HG02870 (cell line): ENCODE measurements at regions not wholly inside any gene's neighbourhood (a gene's known extent, or its start where the extent isn't known, plus 50 kb on each side); places are given as distances from the start of the nearest gene placed in this dataset.

Experiments used
- ATAC-seq: cut with Tn5 transposase; IDR thresholded peaks from one replicate; pipeline ENCODE4 v1.9.1; 2021; ENCODE audit warnings: mild to moderate bottlenecking, moderate library complexity; ENCODE audit not compliant: unreplicated experiment

GRCh38 chr13:69579351-69579750 is 528.3 kb upstream of the ATXN8OS start:
- ATAC-seq, result no peak

- ATAC-seq, result no peak
These were observed 535.9 kb upstream of the ATXN8OS start for GRCh38 chr13:69571606-69572323.

GRCh38 chr13:69567514-69567913 is 540.1 kb upstream of the ATXN8OS start:
- no peak for ATAC-seq

- ATAC-seq, result no peak
These were observed 541.4 kb upstream of the ATXN8OS start for GRCh38 chr13:69566104-69566716.

GRCh38 chr13:69565334-69565733 is 542.3 kb upstream of the ATXN8OS start:
- peak; percentile 82 for ATAC-seq

- ATAC-seq, result no peak
These were observed 551.0 kb upstream of the ATXN8OS start for GRCh38 chr13:69556540-69557196.

- ATAC-seq, result no peak
These were observed 553.6 kb upstream of the ATXN8OS start for GRCh38 chr13:69553976-69554375.

GRCh38 chr13:69551193-69551592 is 556.4 kb upstream of the ATXN8OS start:
- ATAC-seq, result no peak

GRCh38 chr13:69547780-69548179 is 559.8 kb upstream of the ATXN8OS start:
- ATAC-seq, result no peak

GRCh38 chr13:69545551-69545950 is 562.1 kb upstream of the ATXN8OS start:
- no peak for ATAC-seq

- ATAC-seq, result no peak
These were observed 583.0 kb upstream of the ATXN8OS start for GRCh38 chr13:69524459-69525150.

GRCh38 chr13:69496981-69497380 is 610.6 kb upstream of the ATXN8OS start:
- no peak for ATAC-seq

GRCh38 chr13:69495096-69495495 is 612.5 kb upstream of the ATXN8OS start:
- ATAC-seq, result no peak

GRCh38 chr13:69487576-69487975 is 620.0 kb upstream of the ATXN8OS start:
- no peak for ATAC-seq

GRCh38 chr13:69485991-69486592 is 621.5 kb upstream of the ATXN8OS start:
- ATAC-seq, result no peak

- ATAC-seq, result no peak
These were observed 630.2 kb upstream of the ATXN8OS start for GRCh38 chr13:69477451-69477850.

- no peak for ATAC-seq
These were observed 633.5 kb upstream of the ATXN8OS start for GRCh38 chr13:69474011-69474685.

- ATAC-seq, result no peak
These were observed 639.0 kb upstream of the ATXN8OS start for GRCh38 chr13:69468624-69469023.

GRCh38 chr13:69461397-69461796 is 646.2 kb upstream of the ATXN8OS start:
- ATAC-seq, result no peak

GRCh38 chr13:69459346-69459745 is 648.3 kb upstream of the ATXN8OS start:
- no peak for ATAC-seq

- ATAC-seq, result no peak
These were observed 649.6 kb upstream of the ATXN8OS start for GRCh38 chr13:69458013-69458412.
